ENCODE measurements at regions not wholly inside any gene's neighbourhood (a gene's known extent, or its start where the extent isn't known, plus 50 kb on each side); places are given as distances from the start of the nearest gene placed in this dataset.

GRCh38 chrX:39582091-39582490, 515.7 kb downstream of the BCOR start:
- intact Hi-C loops (cut with micrococcal nuclease; ENCODE audit: unreplicated experiment) = no loop called here
- no peaks in the 10 kb centered on the region for H3K36me3 Mint-ChIP-seq (ENCODE audit: insufficient read depth, unreplicated experiment)
- no peaks in the 10 kb centered on the region for H3K27me3 ChIP-seq (replicated peaks; ENCODE audit: control insufficient read depth, insufficient read depth, low read length)
- no peaks in the 10 kb centered on the region for H3K27me3 Mint-ChIP-seq (ENCODE audit: insufficient read depth, unreplicated experiment)
- no peaks in the 10 kb centered on the region for H3K9me3 ChIP-seq
- H3K36me3 ChIP-seq (ENCODE audit: control insufficient read depth, insufficient read depth, low read length) = no peaks in the 10 kb centered on the region
- TF ChIP-seq, protein P1, sequence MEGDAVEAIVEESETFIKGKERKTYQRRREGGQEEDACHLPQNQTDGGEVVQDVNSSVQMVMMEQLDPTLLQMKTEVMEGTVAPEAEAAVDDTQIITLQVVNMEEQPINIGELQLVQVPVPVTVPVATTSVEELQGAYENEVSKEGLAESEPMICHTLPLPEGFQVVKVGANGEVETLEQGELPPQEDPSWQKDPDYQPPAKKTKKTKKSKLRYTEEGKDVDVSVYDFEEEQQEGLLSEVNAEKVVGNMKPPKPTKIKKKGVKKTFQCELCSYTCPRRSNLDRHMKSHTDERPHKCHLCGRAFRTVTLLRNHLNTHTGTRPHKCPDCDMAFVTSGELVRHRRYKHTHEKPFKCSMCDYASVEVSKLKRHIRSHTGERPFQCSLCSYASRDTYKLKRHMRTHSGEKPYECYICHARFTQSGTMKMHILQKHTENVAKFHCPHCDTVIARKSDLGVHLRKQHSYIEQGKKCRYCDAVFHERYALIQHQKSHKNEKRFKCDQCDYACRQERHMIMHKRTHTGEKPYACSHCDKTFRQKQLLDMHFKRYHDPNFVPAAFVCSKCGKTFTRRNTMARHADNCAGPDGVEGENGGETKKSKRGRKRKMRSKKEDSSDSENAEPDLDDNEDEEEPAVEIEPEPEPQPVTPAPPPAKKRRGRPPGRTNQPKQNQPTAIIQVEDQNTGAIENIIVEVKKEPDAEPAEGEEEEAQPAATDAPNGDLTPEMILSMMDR (IDR thresholded peaks at IDR 0.05; ENCODE audit: insufficient read depth in 1 of 2, low read depth in 1 of 2, low read length in 1 of 2, severe bottlenecking in 1 of 2, unreplicated experiment in 1 of 2) = no peak
- H3K4me3 ChIP-seq (ENCODE audit: low read depth, low read length) = no peak overlapping the region
- DNase-seq = no peak
- POLR2A ChIA-PET = no interaction called here
- no peak overlapping the region for H3K4me3 Mint-ChIP-seq (ENCODE audit: unreplicated experiment)
- BruUV-seq (replicated peaks) = no TSS peak
- H3K27ac Mint-ChIP-seq (ENCODE audit: unreplicated experiment) = no peak overlapping the region
- no peaks in the 10 kb centered on the region for H3K4me1 ChIP-seq
- CTCF ChIA-PET = no interaction called here
- no peaks in the 10 kb centered on the region for H3K9me3 Mint-ChIP-seq (ENCODE audit: unreplicated experiment)
- H3K4me1 Mint-ChIP-seq (ENCODE audit: low read depth, unreplicated experiment) = no peaks in the 10 kb centered on the region

GRCh38 chrX:39582976-39583375, 514.8 kb downstream of the BCOR start:
- Mint-ChIP-seq H3K36me3 (ENCODE audit: insufficient read depth, unreplicated experiment) (no peaks in the 10 kb centered on the region), H3K9me3 (ENCODE audit: unreplicated experiment) (no peaks in the 10 kb centered on the region), H3K27ac (ENCODE audit: unreplicated experiment) (no peak overlapping the region), H3K27me3 (ENCODE audit: insufficient read depth, unreplicated experiment) (no peaks in the 10 kb centered on the region), H3K4me3 (ENCODE audit: unreplicated experiment) (no peak overlapping the region), H3K4me1 (ENCODE audit: low read depth, unreplicated experiment) (no peaks in the 10 kb centered on the region)
- DNase-seq = no peak
- H3K9me3 ChIP-seq = no peaks in the 10 kb centered on the region
- H3K36me3 ChIP-seq (ENCODE audit: control insufficient read depth, insufficient read depth, low read length) = no peaks in the 10 kb centered on the region
- TF ChIP-seq, protein P1 (IDR thresholded peaks at IDR 0.05; ENCODE audit: insufficient read depth in 1 of 2, low read depth in 1 of 2, low read length in 1 of 2, severe bottlenecking in 1 of 2, unreplicated experiment in 1 of 2) = no peak
- CTCF ChIA-PET = no interaction called here
- no peak overlapping the region for H3K4me3 ChIP-seq (ENCODE audit: low read depth, low read length)
- no peaks in the 10 kb centered on the region for H3K27me3 ChIP-seq (replicated peaks; ENCODE audit: control insufficient read depth, insufficient read depth, low read length)
- POLR2A ChIA-PET = no interaction called here
- no TSS peak for BruUV-seq (replicated peaks)
- intact Hi-C loops (cut with micrococcal nuclease; ENCODE audit: unreplicated experiment) = no loop called here
- H3K4me1 ChIP-seq = no peaks in the 10 kb centered on the region

GRCh38 chrX:39585808-39586207, 511.9 kb downstream of the BCOR start:
- H3K4me3 ChIP-seq (ENCODE audit: low read depth, low read length) = no peak overlapping the region
- TF ChIP-seq, protein P1 (IDR thresholded peaks at IDR 0.05; ENCODE audit: insufficient read depth in 1 of 2, low read depth in 1 of 2, low read length in 1 of 2, severe bottlenecking in 1 of 2, unreplicated experiment in 1 of 2) = no peak
- POLR2A ChIA-PET = no interaction called here
- no peaks in the 10 kb centered on the region for H3K9me3 Mint-ChIP-seq (ENCODE audit: unreplicated experiment)
- CTCF ChIA-PET = no interaction called here
- H3K4me1 Mint-ChIP-seq (ENCODE audit: low read depth, unreplicated experiment) = no peaks in the 10 kb centered on the region
- no peaks in the 10 kb centered on the region for H3K4me1 ChIP-seq
- no peaks in the 10 kb centered on the region for H3K27me3 Mint-ChIP-seq (ENCODE audit: insufficient read depth, unreplicated experiment)
- intact Hi-C loops (cut with micrococcal nuclease; ENCODE audit: unreplicated experiment) = no loop called here
- BruUV-seq (replicated peaks) = no TSS peak
- no peaks in the 10 kb centered on the region for H3K36me3 Mint-ChIP-seq (ENCODE audit: insufficient read depth, unreplicated experiment)
- H3K4me3 Mint-ChIP-seq (ENCODE audit: unreplicated experiment) = no peak overlapping the region
- no peaks in the 10 kb centered on the region for H3K36me3 ChIP-seq (ENCODE audit: control insufficient read depth, insufficient read depth, low read length)
- H3K27ac Mint-ChIP-seq (ENCODE audit: unreplicated experiment) = no peak overlapping the region
- H3K27me3 ChIP-seq (replicated peaks; ENCODE audit: control insufficient read depth, insufficient read depth, low read length) = no peaks in the 10 kb centered on the region
- DNase-seq = no peak
- H3K9me3 ChIP-seq = no peaks in the 10 kb centered on the region

Data from Caco-2 (cell line).